DND-41 (cell line): ENCODE measurements at regions not wholly inside any gene's neighbourhood (a gene's known extent, or its start where the extent isn't known, plus 50 kb on each side); places are given as distances from the start of the nearest gene placed in this dataset.

ENCODE experiments used
- ATAC-seq: fragments of 200-7000 bp; cut with Tn5 transposase; 3 replicates; pipeline ENCODE4 v1.9.1; 2021; ENCODE audit warnings: low read depth; ENCODE audit not compliant: insufficient read depth
- DNase-seq: peaks from one replicate; pipeline ENCODE4 v3.0.0-alpha.2; 2020
- H2AFZ ChIP-seq: 2 replicates; pipeline ENCODE4 v1.6.0; 2012; ENCODE audit warnings: low read depth, low read length
- H3K27ac ChIP-seq: 2 replicates; pipeline ENCODE4 v1.5.1; 2012; ENCODE audit warnings: low read length, inconsistent platforms
- H3K27me3 ChIP-seq: fragments of 200-600 bp; sonication (generic); 2 replicates; pipeline ENCODE4 v1.6.0; 2012; ENCODE audit warnings: low read length, mild to moderate bottlenecking, inconsistent platforms; ENCODE audit not compliant: insufficient read depth, poor library complexity
- H3K36me3 ChIP-seq: 2 replicates; pipeline ENCODE4 v1.5.1; 2012; ENCODE audit warnings: low read length, inconsistent platforms; ENCODE audit not compliant: insufficient read depth
- H3K4me1 ChIP-seq: 2 replicates; pipeline ENCODE4 v1.5.1; 2012; ENCODE audit warnings: mild to moderate bottlenecking, low read length; ENCODE audit not compliant: insufficient read depth
- H3K4me2 ChIP-seq: 2 replicates; pipeline ENCODE4 v1.6.0; 2012; ENCODE audit warnings: mild to moderate bottlenecking, moderate library complexity, low read length, inconsistent platforms; ENCODE audit not compliant: insufficient read depth
- H3K4me3 ChIP-seq, 2 experiments: fragments of 200-600 bp in 1 of 2; shearing (Covaris generic) in 1 of 2; 2 replicates each; pipeline ENCODE4 v1.5.1; 2012 to 2016; ENCODE audit warnings: inconsistent platforms in 2 of 2, low read length in 2 of 2, mild to moderate bottlenecking in 2 of 2, low read depth in 1 of 2, moderate library complexity in 1 of 2
- H3K79me2 ChIP-seq: 2 replicates; pipeline ENCODE4 v1.6.0; 2012; ENCODE audit warnings: low read length, inconsistent platforms; ENCODE audit not compliant: insufficient read depth
- H3K9ac ChIP-seq: 2 replicates; pipeline ENCODE4 v1.6.0; 2012; ENCODE audit warnings: low read depth, mild to moderate bottlenecking, inconsistent platforms, low read length, moderate library complexity
- H3K9me3 ChIP-seq: 2 replicates; pipeline ENCODE4 v1.5.1; 2012; ENCODE audit warnings: low read length, moderate library complexity, mild to moderate bottlenecking, inconsistent platforms; ENCODE audit not compliant: insufficient read depth, severe bottlenecking
- H4K20me1 ChIP-seq: 2 replicates; pipeline ENCODE4 v1.6.0; 2012; ENCODE audit warnings: low read length; ENCODE audit not compliant: insufficient read depth
- CTCF ChIP-seq: IDR thresholded peaks from 2 replicates; pipeline ENCODE4 v1.5.1; 2012; ENCODE audit warnings: borderline replicate concordance, low read length, moderate library complexity, mild to moderate bottlenecking; ENCODE audit not compliant: poor library complexity, severe bottlenecking; ENCODE audit errors: extremely low read depth
- EZH2 ChIP-seq: IDR thresholded peaks from 3 replicates; pipeline ENCODE4 v1.6.1; 2012; ENCODE audit warnings: borderline replicate concordance, low read depth, mild to moderate bottlenecking, moderate library complexity, low read length, inconsistent platforms; ENCODE audit not compliant: severe bottlenecking

DNA sequence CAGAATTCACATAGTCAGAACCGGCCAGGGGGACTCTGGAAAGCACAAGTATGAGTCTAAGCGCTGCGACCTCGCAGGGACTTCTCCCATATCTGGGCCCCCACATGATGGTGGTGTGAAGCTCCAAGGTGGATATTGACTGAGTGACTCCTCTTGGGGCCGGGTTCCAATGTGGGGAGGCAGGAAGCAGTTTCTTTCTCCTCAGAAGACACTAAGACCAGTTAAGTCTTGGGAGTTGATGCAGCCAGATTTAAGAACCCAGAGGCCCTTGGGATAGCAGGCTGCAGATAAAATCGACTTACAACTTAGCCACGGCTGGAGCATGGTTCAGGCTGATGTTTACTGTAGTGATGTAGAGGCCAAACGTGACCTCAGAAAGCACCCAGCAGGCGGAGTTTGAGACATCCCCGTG lies 55.4 kb upstream of the KLF13 start:
- Histone ChIP-seq H3K36me3 (no peaks in the 10 kb centered on the region), H3K9ac (no peak overlapping the region), H2AFZ (no peak overlapping the region), H3K9me3 (no peaks in the 10 kb centered on the region), H3K4me2 (no peak overlapping the region), H3K79me2 (no peaks in the 10 kb centered on the region), H4K20me1 (no peaks in the 10 kb centered on the region), H3K27ac (no peak overlapping the region), H3K27me3 (no peaks in the 10 kb centered on the region), H3K4me1 (peaks cover 32% of the 10 kb centered on the region), H3K4me3 (no peak overlapping the region)
- TF ChIP-seq EZH2 (no peak), CTCF (no peak)
- no peak for ATAC-seq
- no peak for DNase-seq

GRCh38 chr15:31271711-31272557 lies 54.7 kb upstream of the KLF13 start:
- peaks cover 25% of the 10 kb centered on the region for H3K4me1 ChIP-seq
- H3K9me3 ChIP-seq: no peaks in the 10 kb centered on the region
- H3K27ac ChIP-seq: no peak overlapping the region
- no peak overlapping the region for H2AFZ ChIP-seq
- no peak for ATAC-seq
- no peak for DNase-seq
- TF ChIP-seq EZH2: no peak
- TF ChIP-seq CTCF: no peak
- no peaks in the 10 kb centered on the region for H3K36me3 ChIP-seq
- H3K4me2 ChIP-seq: no peak overlapping the region
- no peaks in the 10 kb centered on the region for H3K27me3 ChIP-seq
- H4K20me1 ChIP-seq: no peaks in the 10 kb centered on the region
- H3K79me2 ChIP-seq: no peaks in the 10 kb centered on the region
- H3K4me3 ChIP-seq: no peak overlapping the region
- no peak overlapping the region for H3K9ac ChIP-seq

- H3K27ac ChIP-seq: no peak overlapping the region
- no peaks in the 10 kb centered on the region for H3K36me3 ChIP-seq
- no peak overlapping the region for H3K4me3 ChIP-seq
- TF ChIP-seq CTCF (no peak), EZH2 (no peak)
- H3K4me2 ChIP-seq: no peak overlapping the region
- no peaks in the 10 kb centered on the region for H4K20me1 ChIP-seq
- no peaks in the 10 kb centered on the region for H3K9me3 ChIP-seq
- no peaks in the 10 kb centered on the region for H3K79me2 ChIP-seq
- H3K4me1 ChIP-seq: peaks cover 17% of the 10 kb centered on the region
- no peak overlapping the region for H2AFZ ChIP-seq
- no peak for DNase-seq
- ATAC-seq: no peak
- no peaks in the 10 kb centered on the region for H3K27me3 ChIP-seq
- H3K9ac ChIP-seq: no peak overlapping the region
Measured at GRCh38 chr15:31272558-31273257, 53.9 kb upstream of the KLF13 start.
